ENCODE measurements at regions not wholly inside any gene's neighbourhood (a gene's known extent, or its start where the extent isn't known, plus 50 kb on each side); places are given as distances from the start of the nearest gene placed in this dataset.

GRCh38 chr12:108063192-108063591 lies 65.9 kb upstream of the WSCD2 start:
- no peak for DNase-seq (ENCODE audit: low read depth)
- TF ChIP-seq CTCF (IDR thresholded peaks at IDR 0.05; ENCODE audit: low read depth, low read length, missing control alignments): peak; percentile 41
- no peak overlapping the region for H3K4me3 ChIP-seq (ENCODE audit: low read depth, low read length)

- TF ChIP-seq CTCF (IDR thresholded peaks at IDR 0.05; ENCODE audit: low read depth, low read length, missing control alignments): no peak
- H3K4me3 ChIP-seq (ENCODE audit: low read depth, low read length): no peak overlapping the region
- no peak for DNase-seq (ENCODE audit: low read depth)
Measured at GRCh38 chr12:108065069-108065468, 64.0 kb upstream of the WSCD2 start.

DNA sequence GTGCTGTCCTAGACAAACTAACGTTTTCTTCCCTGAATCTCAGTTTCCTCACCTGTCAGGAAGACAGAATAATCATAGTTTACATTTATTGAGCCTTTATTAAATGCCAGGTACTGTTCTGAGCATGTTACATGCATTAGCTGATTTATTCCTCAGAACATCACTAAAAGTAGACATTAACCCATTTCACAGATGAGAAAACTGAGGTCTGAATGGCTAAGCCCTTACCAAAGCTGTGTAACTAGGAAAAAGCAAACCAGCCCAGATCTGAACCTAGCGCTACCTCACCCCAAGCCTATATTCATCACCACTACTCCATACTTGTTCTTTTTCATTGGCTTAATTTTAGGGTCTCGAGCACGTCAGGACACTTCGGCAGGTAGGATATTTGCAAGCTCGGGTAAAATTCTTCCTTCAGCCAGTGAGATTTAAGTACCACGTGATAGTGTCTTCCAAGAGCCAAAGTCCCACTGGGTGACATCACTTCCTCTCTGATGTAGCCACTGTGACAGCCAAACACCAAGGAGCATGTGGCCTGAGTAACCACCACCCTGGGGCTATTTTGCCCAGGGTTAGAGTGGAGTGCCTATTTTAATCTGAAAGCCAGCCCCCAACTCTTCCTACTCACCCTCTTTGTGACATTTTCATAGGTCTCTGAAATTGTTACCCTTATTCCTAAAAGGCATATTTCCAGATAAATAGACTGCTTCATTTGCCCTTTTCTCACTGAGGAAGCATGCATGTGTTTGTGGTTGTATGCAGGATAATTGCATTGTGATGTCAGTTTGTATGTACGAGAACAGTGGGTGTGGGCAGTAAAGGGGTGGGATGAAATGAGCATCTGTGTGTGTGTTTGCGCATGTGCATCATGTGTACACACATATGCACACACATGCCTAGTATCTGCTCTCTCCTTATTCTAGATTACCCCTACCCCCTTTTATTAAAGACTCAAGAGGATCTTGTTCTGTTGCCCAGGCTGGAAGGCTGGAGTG lies 62.2 kb upstream of the WSCD2 start:
- DNase-seq (ENCODE audit: low read depth): no peak
- no peak overlapping the region for H3K4me3 ChIP-seq (ENCODE audit: low read depth, low read length)
- TF ChIP-seq CTCF (IDR thresholded peaks at IDR 0.05; ENCODE audit: low read depth, low read length, missing control alignments): no peak

- DNase-seq (ENCODE audit: low read depth): no peak
- no peak overlapping the region for H3K4me3 ChIP-seq (ENCODE audit: low read depth, low read length)
- no peak for TF ChIP-seq CTCF (IDR thresholded peaks at IDR 0.05; ENCODE audit: low read depth, low read length, missing control alignments)
Measured at GRCh38 chr12:108069651-108070165, 59.4 kb upstream of the WSCD2 start.

DNA sequence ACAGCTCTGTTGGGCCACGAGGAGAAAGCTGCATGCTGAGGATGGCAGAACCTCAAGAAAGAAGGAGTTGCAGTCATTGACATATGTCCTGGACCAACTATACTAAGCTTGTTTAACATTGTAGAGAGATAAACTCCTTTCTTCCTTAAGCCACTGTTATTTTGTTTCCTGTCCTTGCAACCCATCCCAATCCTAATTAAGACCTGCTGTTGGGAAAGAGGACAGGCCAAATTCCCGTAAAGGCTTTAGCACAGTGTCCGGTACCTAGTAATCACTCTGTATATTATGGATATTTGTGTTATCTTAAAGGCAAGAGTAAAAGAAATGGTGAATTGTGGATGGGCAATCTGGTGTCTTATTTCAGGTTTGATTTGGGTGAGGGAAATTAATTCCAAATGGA lies 53.5 kb upstream of the WSCD2 start:
- no peak for TF ChIP-seq CTCF (IDR thresholded peaks at IDR 0.05; ENCODE audit: low read depth, low read length, missing control alignments)
- no peak for DNase-seq (ENCODE audit: low read depth)
- no peak overlapping the region for H3K4me3 ChIP-seq (ENCODE audit: low read depth, low read length)

DNA sequence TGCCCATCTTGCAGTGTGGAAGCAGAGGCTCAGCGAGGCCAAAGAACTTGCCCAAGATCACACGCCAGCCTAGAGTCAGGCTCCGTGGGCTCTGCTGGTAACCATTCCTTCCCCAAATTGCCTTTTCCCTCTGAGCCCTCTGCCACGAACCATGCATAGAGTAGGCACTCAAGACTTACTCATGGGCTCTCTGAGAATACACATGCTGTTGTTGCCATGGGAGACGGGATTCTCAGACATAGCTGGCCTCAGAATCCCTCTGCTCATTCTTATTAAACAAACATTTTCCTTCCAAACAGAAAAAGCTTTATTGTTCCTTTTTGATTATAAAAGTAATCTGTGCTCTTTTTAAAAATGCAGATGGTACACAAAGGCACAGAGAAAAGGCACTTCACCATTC lies 52.5 kb upstream of the WSCD2 start:
- no peak for TF ChIP-seq CTCF (IDR thresholded peaks at IDR 0.05; ENCODE audit: low read depth, low read length, missing control alignments)
- no peak overlapping the region for H3K4me3 ChIP-seq (ENCODE audit: low read depth, low read length)
- no peak for DNase-seq (ENCODE audit: low read depth)

All from GM12864 (cell line).